Tibial nerve (tissue), 4 donors: ENCODE measurements at regions not wholly inside any gene's neighbourhood (a gene's known extent, or its start where the extent isn't known, plus 50 kb on each side); places are given as distances from the start of the nearest gene placed in this dataset.

ENCODE experiments used
- DNase-seq, 2 donors: peaks; one replicate each; pipeline ENCODE4 v3.0.0-alpha.2; 2019; ENCODE audit warnings: low spot score in 2 of 2
- H3K27ac ChIP-seq, 4 donors: fragments of 200-600 bp; sonication (generic) in 3 of 4; one replicate each; pipeline ENCODE4 v1.5.1; 2017 to 2019; ENCODE audit warnings: mild to moderate bottlenecking in 1 of 4
- H3K27me3 ChIP-seq, 2 donors: fragments of 200-600 bp; sonication (generic) in 1 of 2; one replicate each; pipeline versions ENCODE4 v1.5.1 to v1.6.0; 2017 to 2019
- H3K36me3 ChIP-seq, 3 donors: fragments of 200-600 bp; sonication (generic); one replicate each; pipeline ENCODE4 v1.5.1; 2018 to 2019
- H3K4me1 ChIP-seq, 4 donors: fragments of 200-600 bp; sonication (generic) in 3 of 4; one replicate each; pipeline ENCODE4 v1.5.1; 2017 to 2019
- H3K4me3 ChIP-seq, 4 donors: fragments of 200-600 bp; sonication (generic) in 3 of 4; one replicate each; pipeline ENCODE4 v1.5.1; 2017 to 2019; ENCODE audit warnings: mild to moderate bottlenecking in 1 of 4, moderate library complexity in 1 of 4
- H3K9me3 ChIP-seq, 4 donors: fragments of 200-600 bp; sonication (generic) in 3 of 4; one replicate each; pipeline ENCODE4 v1.5.1; 2017 to 2019
- CTCF ChIP-seq, 5 experiments: fragments of 200-600 bp in 3 of 5; fragments of 450-650 bp in 2 of 5; sonication (generic) in 3 of 5; IDR thresholded peaks; one replicate each; pipeline ENCODE4 v1.5.1; 2016 to 2019; ENCODE audit warnings: antibody characterized with exemption in 5 of 5, mild to moderate bottlenecking in 3 of 5, moderate library complexity in 2 of 5
- EP300 ChIP-seq, 2 donors: sonication (generic); formaldehyde crosslinking; IDR thresholded peaks; one replicate each; pipeline ENCODE4 v1.6.1; 2017; ENCODE audit warnings: antibody characterized with exemption in 2 of 2, mild to moderate bottlenecking in 1 of 2
- POLR2A ChIP-seq, 2 donors: fragments of 450-650 bp; IDR thresholded peaks; one replicate each; pipeline ENCODE4 v1.6.1; 2017; ENCODE audit warnings: antibody characterized with exemption in 2 of 2, mild to moderate bottlenecking in 2 of 2, moderate library complexity in 2 of 2
- WGBS, 2 donors: methylation state at CpG; one replicate each; pipeline ENCODE4 v1.1.5; 2018; 5-methylcytosine and 5-hydroxymethylcytosine counted together

GRCh38 chr9:118108971-118109370, 404.8 kb downstream of the TLR4 start:
- Histone ChIP-seq H3K36me3 (no peaks in the 10 kb centered on the region), H3K27ac (no peak overlapping the region), H3K4me3 (no peak overlapping the region), H3K27me3 (no peaks in the 10 kb centered on the region), H3K9me3 (no peaks in the 10 kb centered on the region), H3K4me1 (no peaks in the 10 kb centered on the region)
- DNase-seq, result no peak
- TF ChIP-seq POLR2A (IDR thresholded peaks at IDR 0.05) (no peak), CTCF (IDR thresholded peaks at IDR 0.05) (no peak)
- 93 to 96% methylated on average over 1 of the region's 1 CpG for WGBS, 2 donors

GRCh38 chr9:118109542-118109941, 405.3 kb downstream of the TLR4 start:
- 70 to 75% methylated on average over 3 of the region's 3 CpGs for WGBS, 2 donors
- no peaks in the 10 kb centered on the region for H3K27me3 ChIP-seq
- H3K4me3 ChIP-seq, result no peak overlapping the region
- TF ChIP-seq POLR2A (IDR thresholded peaks at IDR 0.05) (no peak), CTCF (IDR thresholded peaks at IDR 0.05) (no peak), EP300 (IDR thresholded peaks at IDR 0.05) (no peak)
- H3K4me1 ChIP-seq, result no peaks in the 10 kb centered on the region
- no peak for DNase-seq
- no peaks in the 10 kb centered on the region for H3K9me3 ChIP-seq
- H3K36me3 ChIP-seq, result no peaks in the 10 kb centered on the region
- H3K27ac ChIP-seq, result no peak overlapping the region

DNA sequence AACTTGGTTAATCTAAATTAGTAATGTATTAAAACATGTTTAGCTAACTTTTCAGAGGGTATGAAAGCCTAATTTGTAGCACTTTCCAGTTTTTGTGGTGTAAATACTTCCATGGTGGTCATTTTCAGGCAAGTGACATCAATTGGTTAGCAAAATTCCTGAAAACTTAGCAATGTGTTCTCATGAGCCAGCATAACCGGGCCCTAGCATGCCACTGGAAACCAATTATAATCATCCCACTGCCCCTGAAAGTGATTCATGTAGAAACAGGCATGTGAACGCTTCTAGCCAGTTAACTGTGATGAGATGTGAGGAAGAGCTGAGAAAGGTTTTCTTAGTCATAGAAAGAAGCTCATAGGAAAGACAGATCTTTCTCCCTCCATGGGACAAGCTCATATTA, 417.2 kb downstream of the TLR4 start:
- 36% methylated on average over 2 of the region's 2 CpGs for WGBS, 2 donors
- no peak for TF ChIP-seq EP300 (IDR thresholded peaks at IDR 0.05)
- no peak for TF ChIP-seq CTCF (IDR thresholded peaks at IDR 0.05)
- no peak for TF ChIP-seq POLR2A (IDR thresholded peaks at IDR 0.05)
- Histone ChIP-seq H3K4me1 (no peaks in the 10 kb centered on the region), H3K36me3 (no peaks in the 10 kb centered on the region), H3K4me3 (no peak overlapping the region), H3K27ac (no peak overlapping the region), H3K9me3 (no peaks in the 10 kb centered on the region), H3K27me3 (no peaks in the 10 kb centered on the region)
- DNase-seq, result no peak

DNA sequence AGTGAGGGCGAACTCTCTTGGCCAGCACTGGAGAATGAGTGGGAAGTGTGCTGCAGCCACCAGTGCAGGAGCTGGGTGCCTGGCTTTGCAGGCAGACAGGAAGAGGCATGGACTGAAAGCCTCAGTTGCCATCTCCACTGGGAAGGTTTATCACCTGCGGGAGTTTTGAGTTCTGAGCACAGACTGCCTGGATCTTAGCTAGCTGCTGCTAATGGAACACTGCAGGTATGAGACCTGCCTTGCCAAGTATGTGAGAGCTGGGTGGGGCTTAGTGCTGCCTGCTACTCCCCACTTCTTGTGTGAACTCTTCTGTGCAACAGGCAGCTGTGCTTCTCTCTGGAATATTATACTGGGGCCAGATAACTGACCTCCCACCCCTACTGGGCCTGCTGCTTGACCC, 424.1 kb downstream of the TLR4 start:
- Histone ChIP-seq H3K27ac (no peak overlapping the region), H3K4me3 (no peak overlapping the region), H3K4me1 (no peaks in the 10 kb centered on the region), H3K9me3 (peaks cover 0 to 12% (median 0%) of the 10 kb centered on the region in 4 donors), H3K36me3 (no peaks in the 10 kb centered on the region), H3K27me3 (no peaks in the 10 kb centered on the region)
- WGBS, 2 donors, result 88 to 93% methylated on average over 2 of the region's 2 CpGs
- no peak for DNase-seq
- TF ChIP-seq EP300 (IDR thresholded peaks at IDR 0.05) (no peak), CTCF (IDR thresholded peaks at IDR 0.05) (no peak), POLR2A (IDR thresholded peaks at IDR 0.05) (no peak)

- Histone ChIP-seq H3K9me3 (peaks cover 0 to 12% (median 0%) of the 10 kb centered on the region in 4 donors), H3K4me1 (no peaks in the 10 kb centered on the region), H3K36me3 (no peaks in the 10 kb centered on the region), H3K27ac (no peak overlapping the region), H3K4me3 (no peak overlapping the region), H3K27me3 (no peaks in the 10 kb centered on the region)
- no peak for DNase-seq
- TF ChIP-seq EP300 (IDR thresholded peaks at IDR 0.05) (no peak), POLR2A (IDR thresholded peaks at IDR 0.05) (no peak), CTCF (IDR thresholded peaks at IDR 0.05) (no peak)
- WGBS, 2 donors, result 77 to 84% methylated on average over 3 of the region's 3 CpGs
These were observed 425.3 kb downstream of the TLR4 start for GRCh38 chr9:118129541-118129940.
